Stimulated activated CD4-positive, alpha-beta T cell treated with anti-CD3 and anti-CD28 coated beads, Interleukin-15, amount 100 ng/mL, for 48 hours (primary cell): ENCODE measurements at regions not wholly inside any gene's neighbourhood (a gene's known extent, or its start where the extent isn't known, plus 50 kb on each side); places are given as distances from the start of the nearest gene placed in this dataset.

Source experiments
- DNase-seq, 2 donors: peaks; one replicate each; pipeline ENCODE4 v3.0.0-alpha.2; 2020; ENCODE audit warnings: low read depth in 2 of 2

DNA sequence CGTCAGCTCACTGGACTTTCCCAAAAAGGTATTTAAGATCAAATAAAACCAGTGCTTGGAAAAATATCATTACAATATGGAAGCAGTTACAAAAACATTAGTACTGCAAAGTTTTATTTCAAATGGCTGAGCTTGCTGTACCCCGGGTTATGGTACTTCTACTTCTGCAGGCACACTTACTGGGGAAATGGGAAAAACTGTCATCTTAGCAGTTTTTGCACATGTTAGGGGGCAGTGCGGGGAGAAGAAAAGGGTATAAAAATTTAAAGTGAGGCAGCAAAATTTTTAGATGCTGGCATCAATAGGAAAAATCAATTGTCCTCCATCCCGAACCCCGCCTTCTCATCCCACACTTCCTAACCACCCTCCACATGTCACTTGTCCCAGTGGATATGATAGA lies 133.4 kb downstream of the ATG4C start:
- DNase-seq, result no peak

- DNase-seq, result no peak
Observed at GRCh38 chr1:62917805-62918204, 133.9 kb downstream of the ATG4C start.

- DNase-seq, result no peak
Observed at GRCh38 chr1:62918700-62919099, 134.8 kb downstream of the ATG4C start.

DNA sequence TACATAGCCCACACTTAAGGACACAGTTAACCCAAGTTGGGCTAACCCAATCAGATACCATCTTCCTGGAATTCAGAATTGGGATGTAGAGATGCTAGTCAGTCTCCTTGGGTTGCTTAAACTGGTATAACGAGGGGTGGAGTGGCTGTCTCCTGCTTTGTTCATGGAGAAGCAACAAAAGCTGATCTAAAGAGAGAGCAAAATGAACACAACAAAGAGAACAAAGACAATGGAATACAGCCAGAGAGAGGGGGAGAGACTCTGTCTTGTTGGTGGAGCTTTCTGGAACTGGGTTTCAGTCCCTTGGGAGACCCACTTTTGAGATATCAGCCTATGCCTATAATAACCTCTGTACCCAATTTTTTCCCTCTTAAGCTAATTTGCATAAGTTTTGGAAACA lies 138.1 kb downstream of the ATG4C start:
- DNase-seq, result no peak

DNA sequence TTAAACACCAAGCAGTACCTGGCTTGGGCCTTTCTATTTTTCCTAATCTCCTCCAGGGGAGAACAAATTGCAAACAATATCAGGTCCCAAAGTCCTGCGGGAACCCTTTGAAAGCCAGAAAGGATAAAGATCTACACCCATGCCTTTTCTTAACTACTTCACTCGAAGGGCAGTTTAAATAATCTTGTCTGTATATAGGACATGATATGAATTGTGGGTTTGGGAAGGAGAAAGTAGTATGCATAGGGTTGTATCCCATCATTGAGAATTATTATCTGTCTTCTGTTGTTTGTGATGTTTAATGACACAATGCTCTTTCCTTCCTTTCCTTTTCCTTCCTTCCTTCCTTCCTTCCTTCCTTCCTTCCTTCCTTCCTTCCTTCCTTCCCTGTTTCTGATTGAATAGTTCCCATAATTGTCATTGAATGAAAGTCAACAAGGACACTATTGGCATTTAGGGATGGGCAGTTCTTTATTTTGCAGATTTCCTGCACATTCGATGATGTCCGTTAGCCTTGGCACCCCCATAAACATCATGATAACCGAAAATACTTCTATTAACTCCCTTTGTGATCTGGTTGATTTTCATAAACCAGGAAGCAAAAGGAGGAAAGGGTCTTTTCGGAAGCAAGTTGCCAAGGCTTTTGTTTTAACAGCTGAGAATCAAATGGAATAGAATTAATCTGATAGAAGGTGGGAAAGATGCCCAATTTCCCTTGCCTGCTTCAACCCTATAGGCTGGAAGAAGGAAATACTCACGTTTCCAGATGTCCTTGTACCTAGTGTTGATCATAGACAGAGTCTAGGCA lies 141.3 kb downstream of the ATG4C start:
- no peak for DNase-seq

- no peak for DNase-seq
Observed at GRCh38 chr1:62926681-62927252, 142.8 kb downstream of the ATG4C start.

DNA sequence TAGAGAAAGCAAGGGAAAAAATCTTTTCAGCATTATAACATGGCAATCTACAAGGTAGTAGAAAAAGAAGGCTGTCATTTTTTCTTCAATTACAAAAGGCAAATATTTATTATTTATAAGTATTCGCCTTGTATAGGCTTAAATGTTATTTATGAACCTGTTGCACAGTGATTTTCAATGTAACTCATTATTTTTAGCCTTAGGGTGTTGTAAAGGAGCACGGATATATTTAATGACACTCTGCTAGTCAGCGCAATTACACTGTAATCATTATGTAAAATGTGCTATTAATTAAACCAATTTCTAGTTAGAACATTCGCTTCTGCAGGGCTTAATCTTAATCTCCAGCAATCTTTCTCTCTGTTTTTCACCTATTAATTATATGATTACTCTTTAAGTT lies 145.0 kb downstream of the ATG4C start:
- no peak for DNase-seq

DNA sequence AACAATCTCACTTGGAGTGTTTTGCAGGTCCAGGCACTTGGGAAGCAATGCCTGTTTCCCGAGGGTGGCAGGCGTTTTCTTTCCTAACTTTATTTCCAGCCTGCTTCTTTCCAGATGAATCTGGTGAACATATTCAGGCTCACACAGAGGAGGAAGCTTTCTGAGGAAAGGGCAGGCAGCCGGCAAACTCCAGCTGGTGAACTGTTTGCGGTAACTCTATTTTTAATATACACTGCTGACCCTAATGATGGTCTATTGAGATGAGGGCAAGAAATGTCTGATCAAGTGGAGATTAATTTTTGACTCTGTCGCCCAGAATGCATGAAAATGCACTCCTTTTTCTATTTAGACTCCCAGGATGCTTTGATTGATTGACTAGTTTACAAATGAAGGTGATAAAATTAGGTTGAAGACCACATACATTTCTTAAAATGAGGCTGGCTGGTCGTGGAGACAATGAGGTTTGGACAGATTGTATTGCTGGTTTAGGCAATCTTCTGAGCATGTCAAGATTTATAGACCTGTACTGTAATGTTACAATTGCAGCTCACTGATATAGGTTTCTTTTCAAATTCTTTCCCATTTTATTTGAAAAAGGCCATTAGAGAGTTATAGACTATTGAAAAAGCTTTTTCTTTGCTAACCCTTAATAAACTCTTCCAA lies 153.8 kb downstream of the ATG4C start:
- no peak for DNase-seq

- no peak for DNase-seq
Observed at GRCh38 chr1:62941780-62942179, 157.8 kb downstream of the ATG4C start.

DNA sequence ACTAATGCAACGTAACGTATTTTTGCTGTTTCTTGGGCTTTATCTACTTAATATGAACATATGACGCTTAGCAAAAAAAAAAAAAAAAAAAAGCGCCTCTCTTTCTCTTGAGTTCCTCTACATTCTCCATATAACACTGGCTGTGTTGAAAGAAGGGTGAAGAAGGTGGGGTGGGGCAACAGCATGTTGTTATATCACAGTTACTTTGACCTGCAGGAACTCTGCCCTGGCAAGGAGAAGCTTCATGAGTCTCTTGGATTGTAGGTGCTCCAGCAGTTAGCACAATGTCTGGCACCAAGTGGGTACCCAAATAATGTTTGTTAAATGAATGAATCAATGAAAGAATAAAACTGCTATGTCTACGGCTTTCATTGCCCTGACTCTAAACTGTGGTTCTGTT lies 162.6 kb downstream of the ATG4C start:
- no peak for DNase-seq

- no peak for DNase-seq
Observed at GRCh38 chr1:62951428-62951827, 167.5 kb downstream of the ATG4C start.

GRCh38 chr1:62952596-62952995 lies 168.7 kb downstream of the ATG4C start:
- DNase-seq, result no peak

DNA sequence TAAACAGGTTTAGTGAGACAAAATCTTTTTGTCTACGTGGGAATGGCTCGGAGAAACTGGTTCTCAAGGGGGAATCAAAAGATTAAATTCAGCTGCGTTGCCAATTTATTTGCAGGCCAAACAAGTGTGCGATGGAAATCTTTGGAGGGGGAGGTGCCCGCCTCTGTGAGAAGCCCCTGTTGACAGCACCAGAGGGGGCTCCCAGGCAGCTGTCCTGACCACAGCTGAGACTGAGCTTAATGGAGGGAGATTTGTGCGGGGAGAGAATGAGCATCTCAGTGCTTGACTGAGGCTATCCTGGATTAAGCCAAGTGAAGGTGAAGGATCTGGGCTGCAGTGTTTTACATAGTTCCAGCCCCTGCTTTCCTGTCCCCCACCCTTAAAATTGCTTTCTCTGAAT lies 169.7 kb downstream of the ATG4C start:
- DNase-seq, result no peak

DNA sequence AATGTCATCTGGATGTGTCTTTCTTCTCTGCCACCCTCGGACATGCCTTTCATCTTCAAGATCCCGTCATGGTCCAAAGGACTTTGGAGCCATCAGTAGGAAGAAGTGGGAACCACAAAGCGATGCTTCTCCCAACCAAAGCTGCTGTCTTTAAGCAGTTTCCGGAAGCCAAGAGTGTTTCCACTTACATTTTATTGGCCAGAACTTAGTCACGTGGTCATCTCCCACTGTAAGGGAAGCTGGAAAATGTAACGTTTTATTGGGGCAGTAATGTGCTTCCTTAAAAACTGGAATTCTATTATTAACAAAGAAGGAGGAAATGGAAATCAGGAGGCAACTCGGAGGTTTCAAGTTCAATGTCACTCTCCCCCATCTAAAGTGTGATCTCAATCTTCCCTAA lies 170.8 kb downstream of the ATG4C start:
- DNase-seq, result no peak

- no peak for DNase-seq
Observed at GRCh38 chr1:62955666-62956065, 171.7 kb downstream of the ATG4C start.

- no peak for DNase-seq
Observed at GRCh38 chr1:62962014-62962812, 178.3 kb downstream of the ATG4C start.

DNA sequence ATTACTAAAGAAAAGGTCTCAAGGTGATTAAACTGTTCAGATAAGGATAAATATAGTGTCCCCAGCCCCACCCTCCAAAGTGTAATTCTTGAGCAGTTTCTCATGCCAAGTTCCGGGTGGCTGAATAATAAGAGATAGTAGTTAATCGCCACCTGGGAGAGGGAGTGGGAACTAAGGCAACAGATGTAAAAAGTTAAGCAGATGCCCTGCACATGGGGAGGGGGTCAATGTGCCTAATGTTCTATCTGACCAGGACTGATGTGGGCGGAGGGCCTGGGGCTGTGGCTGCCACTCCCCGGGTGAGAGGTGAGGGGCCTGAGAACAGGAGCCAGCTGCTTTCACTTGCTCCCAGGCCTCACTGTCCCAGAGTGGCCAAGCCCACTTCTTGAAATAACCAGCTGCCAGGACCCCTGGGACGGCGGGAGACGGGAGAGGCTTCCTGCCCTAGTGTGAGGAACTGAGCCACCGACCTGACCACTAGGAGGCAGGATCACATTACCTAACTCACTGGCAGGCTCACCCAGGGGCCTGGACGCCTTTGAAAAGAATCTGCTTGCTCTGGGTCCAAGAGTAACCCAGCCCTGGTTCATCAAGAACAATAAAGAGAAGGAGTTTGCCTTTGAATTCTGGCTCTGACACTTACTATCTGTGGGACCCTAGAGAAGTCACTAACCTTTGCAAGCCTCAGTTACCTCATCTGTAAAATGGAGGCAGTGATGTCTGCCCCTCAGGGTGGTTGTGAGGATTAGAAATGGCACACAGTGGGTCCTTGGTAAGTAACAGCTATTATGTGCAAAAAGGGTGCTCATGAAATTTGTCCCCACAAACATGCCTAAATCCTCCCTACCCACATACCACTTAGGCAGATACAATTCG lies 179.2 kb downstream of the ATG4C start:
- DNase-seq, result peak in 1 of 2 donors; percentile 7

DNA sequence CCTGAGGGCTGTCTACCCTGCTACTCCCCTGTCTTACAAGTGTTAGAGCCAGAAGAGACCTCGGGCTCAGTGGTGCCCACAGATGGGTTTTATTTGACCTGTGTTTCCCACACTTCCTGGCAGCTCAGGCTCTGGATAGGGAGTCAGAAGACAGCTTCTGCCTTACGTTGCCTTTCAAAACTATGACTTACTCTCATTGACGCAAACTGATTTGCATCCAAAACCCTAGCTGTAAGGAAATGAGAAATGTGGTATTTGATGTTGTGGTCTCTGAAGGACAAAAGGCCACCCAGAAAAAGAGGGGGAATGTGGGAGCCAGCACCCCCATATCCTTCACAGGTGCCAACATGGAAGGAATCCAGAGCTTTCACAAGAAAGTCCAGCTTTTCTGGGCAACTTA lies 180.2 kb downstream of the ATG4C start:
- DNase-seq, result no peak

DNA sequence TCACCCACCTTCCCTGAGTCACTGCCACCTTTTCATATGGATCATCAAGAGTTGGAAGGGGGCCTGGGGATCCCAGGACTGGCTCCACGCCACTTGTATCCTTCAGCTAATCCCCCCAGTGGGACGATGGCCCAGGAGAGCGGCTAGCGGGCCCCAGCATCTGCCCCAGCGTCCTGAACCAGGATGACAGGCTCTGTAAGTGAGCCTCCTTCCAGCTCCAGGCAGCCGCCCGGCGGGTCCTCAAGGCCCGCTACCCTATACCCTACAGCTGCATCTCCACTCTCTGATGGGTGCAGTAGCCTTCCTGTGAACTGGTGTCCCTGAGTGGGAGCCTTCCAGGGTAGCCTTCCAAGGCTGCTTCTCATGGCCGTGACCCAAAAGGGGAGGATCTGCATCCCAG lies 183.1 kb downstream of the ATG4C start:
- DNase-seq, result no peak

DNA sequence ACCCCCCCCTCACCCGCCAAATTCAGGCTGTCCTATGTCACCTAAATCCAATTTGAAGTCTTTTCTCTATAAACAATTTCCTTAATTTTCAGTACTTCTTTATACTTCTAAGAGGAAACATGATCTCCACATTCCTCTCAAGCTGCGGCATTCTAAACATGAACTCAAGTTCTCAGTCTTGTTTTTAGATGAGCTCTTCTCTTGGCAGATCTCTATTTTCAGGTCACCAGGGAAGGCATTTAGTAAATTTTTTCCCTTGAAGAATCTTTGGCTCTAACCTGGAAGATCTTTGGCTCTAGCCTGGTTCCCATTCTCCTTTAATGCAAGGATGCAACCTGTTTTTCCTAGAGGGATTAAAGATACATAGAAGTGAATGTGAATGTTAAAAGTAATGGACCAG lies 193.4 kb downstream of the ATG4C start:
- DNase-seq, result no peak

DNA sequence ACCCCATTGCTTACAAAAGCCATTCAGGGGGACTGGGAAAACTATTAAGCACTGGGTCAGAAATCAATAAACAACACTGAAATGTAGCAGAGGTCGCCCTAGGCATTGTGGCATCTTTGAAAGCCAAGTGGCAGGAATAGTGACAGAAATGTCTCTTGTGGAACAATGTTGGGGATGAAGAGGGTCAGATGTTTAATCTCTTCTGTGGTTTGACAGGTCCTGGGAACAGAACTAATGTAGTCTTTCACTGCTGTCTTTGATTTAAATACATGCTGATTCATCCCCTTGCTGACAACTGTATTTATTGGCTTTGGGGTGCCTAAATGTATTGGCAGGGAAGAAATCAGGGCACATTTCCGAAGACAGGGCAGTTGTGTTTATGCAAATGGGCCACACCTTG lies 194.8 kb downstream of the ATG4C start:
- DNase-seq, result no peak
